ENCODE measurements at regions not wholly inside any gene's neighbourhood (a gene's known extent, or its start where the extent isn't known, plus 50 kb on each side); places are given as distances from the start of the nearest gene placed in this dataset.

- no peaks in the 10 kb centered on the region for H3K4me1 Mint-ChIP-seq (ENCODE audit: low read depth)
- H3K27me3 Mint-ChIP-seq (ENCODE audit: insufficient read depth) = no peaks in the 10 kb centered on the region
- no peak overlapping the region for H3K4me3 Mint-ChIP-seq
- TF ChIP-seq, protein P1, sequence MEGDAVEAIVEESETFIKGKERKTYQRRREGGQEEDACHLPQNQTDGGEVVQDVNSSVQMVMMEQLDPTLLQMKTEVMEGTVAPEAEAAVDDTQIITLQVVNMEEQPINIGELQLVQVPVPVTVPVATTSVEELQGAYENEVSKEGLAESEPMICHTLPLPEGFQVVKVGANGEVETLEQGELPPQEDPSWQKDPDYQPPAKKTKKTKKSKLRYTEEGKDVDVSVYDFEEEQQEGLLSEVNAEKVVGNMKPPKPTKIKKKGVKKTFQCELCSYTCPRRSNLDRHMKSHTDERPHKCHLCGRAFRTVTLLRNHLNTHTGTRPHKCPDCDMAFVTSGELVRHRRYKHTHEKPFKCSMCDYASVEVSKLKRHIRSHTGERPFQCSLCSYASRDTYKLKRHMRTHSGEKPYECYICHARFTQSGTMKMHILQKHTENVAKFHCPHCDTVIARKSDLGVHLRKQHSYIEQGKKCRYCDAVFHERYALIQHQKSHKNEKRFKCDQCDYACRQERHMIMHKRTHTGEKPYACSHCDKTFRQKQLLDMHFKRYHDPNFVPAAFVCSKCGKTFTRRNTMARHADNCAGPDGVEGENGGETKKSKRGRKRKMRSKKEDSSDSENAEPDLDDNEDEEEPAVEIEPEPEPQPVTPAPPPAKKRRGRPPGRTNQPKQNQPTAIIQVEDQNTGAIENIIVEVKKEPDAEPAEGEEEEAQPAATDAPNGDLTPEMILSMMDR (IDR thresholded peaks at IDR 0.05) = no peak
- no peaks in the 10 kb centered on the region for H3K36me3 Mint-ChIP-seq (ENCODE audit: low read depth)
- H3K9me3 Mint-ChIP-seq = no peaks in the 10 kb centered on the region
- no peak for DNase-seq
- no peak overlapping the region for H3K27ac Mint-ChIP-seq
Measured at GRCh38 chr7:131130324-131130723, 197.4 kb upstream of the MKLN1 start.

GRCh38 chr7:131131012-131131745, 196.5 kb upstream of the MKLN1 start:
- Mint-ChIP-seq H3K27ac (no peak overlapping the region), H3K9me3 (no peaks in the 10 kb centered on the region), H3K36me3 (ENCODE audit: low read depth) (no peaks in the 10 kb centered on the region), H3K27me3 (ENCODE audit: insufficient read depth) (no peaks in the 10 kb centered on the region), H3K4me1 (ENCODE audit: low read depth) (no peaks in the 10 kb centered on the region), H3K4me3 (no peak overlapping the region)
- TF ChIP-seq, protein P1 (IDR thresholded peaks at IDR 0.05) = no peak
- no peak for DNase-seq

- no peaks in the 10 kb centered on the region for H3K36me3 Mint-ChIP-seq (ENCODE audit: low read depth)
Measured at GRCh38 chr7:131131746-131132431, 195.8 kb upstream of the MKLN1 start.

GRCh38 chr7:131139462-131139861, 188.2 kb upstream of the MKLN1 start:
- TF ChIP-seq, protein P1 (IDR thresholded peaks at IDR 0.05) = no peak
- no peak overlapping the region for H3K4me3 Mint-ChIP-seq
- no peak for DNase-seq
- H3K27me3 Mint-ChIP-seq (ENCODE audit: insufficient read depth) = peaks cover 5% of the 10 kb centered on the region
- no peak overlapping the region for H3K27ac Mint-ChIP-seq
- H3K4me1 Mint-ChIP-seq (ENCODE audit: low read depth) = no peaks in the 10 kb centered on the region
- H3K9me3 Mint-ChIP-seq = peaks cover 12% of the 10 kb centered on the region
- peaks cover 10% of the 10 kb centered on the region for H3K36me3 Mint-ChIP-seq (ENCODE audit: low read depth)

More at GRCh38 chr7:131131746-131132431, 195.8 kb upstream of the MKLN1 start:
- DNase-seq = no peak
- TF ChIP-seq, protein P1 (IDR thresholded peaks at IDR 0.05) = no peak
- no peaks in the 10 kb centered on the region for H3K4me1 Mint-ChIP-seq (ENCODE audit: low read depth)
- H3K27ac Mint-ChIP-seq = no peak overlapping the region
- H3K9me3 Mint-ChIP-seq = no peaks in the 10 kb centered on the region
- no peak overlapping the region for H3K4me3 Mint-ChIP-seq
- no peaks in the 10 kb centered on the region for H3K27me3 Mint-ChIP-seq (ENCODE audit: insufficient read depth)

GRCh38 chr7:131141443-131141967, 186.2 kb upstream of the MKLN1 start:
- Mint-ChIP-seq H3K36me3 (ENCODE audit: low read depth) (peaks cover 16% of the 10 kb centered on the region), H3K4me3 (no peak overlapping the region), H3K27ac (no peak overlapping the region), H3K4me1 (ENCODE audit: low read depth) (peaks cover 12% of the 10 kb centered on the region), H3K27me3 (ENCODE audit: insufficient read depth) (peaks cover 5% of the 10 kb centered on the region), H3K9me3 (peaks cover 12% of the 10 kb centered on the region)
- TF ChIP-seq, protein P1 (IDR thresholded peaks at IDR 0.05) = no peak
- no peak for DNase-seq
